OCI-LY1 (cell line): ENCODE measurements at regions not wholly inside any gene's neighbourhood (a gene's known extent, or its start where the extent isn't known, plus 50 kb on each side); places are given as distances from the start of the nearest gene placed in this dataset.

Source experiments
- H2AFZ ChIP-seq: fragments of 200-600 bp; sonication (generic), shearing (Covaris generic); 2 replicates; pipeline ENCODE4 v1.6.0; 2014; ENCODE audit warnings: antibody characterized with exemption, mild to moderate bottlenecking, low read length
- H3F3A ChIP-seq: fragments of 200-600 bp; sonication (generic), shearing (Covaris generic); 2 replicates; pipeline ENCODE4 v1.6.0; 2014; ENCODE audit warnings: mild to moderate bottlenecking, antibody characterized with exemption, low read length, moderate library complexity; ENCODE audit not compliant: insufficient read depth
- H3K27ac ChIP-seq: fragments of 200-600 bp; sonication (generic); 2 replicates; pipeline ENCODE4 v1.5.1; 2014; ENCODE audit warnings: low read length, mixed run types, mild to moderate bottlenecking, low read depth; ENCODE audit not compliant: poor library complexity, severe bottlenecking
- H3K27me3 ChIP-seq: fragments of 200-600 bp; sonication (generic); 2 replicates; pipeline ENCODE4 v1.6.0; 2014; ENCODE audit warnings: antibody characterized with exemption, mild to moderate bottlenecking, low read length, moderate library complexity; ENCODE audit not compliant: insufficient read depth
- H3K36me3 ChIP-seq: fragments of 200-600 bp; sonication (generic); 2 replicates; pipeline ENCODE4 v1.6.1; 2014; ENCODE audit warnings: mild to moderate bottlenecking, antibody characterized with exemption, low read length, moderate library complexity, mixed read lengths; ENCODE audit not compliant: insufficient read depth
- H3K4me1 ChIP-seq: fragments of 200-600 bp; sonication (generic); 2 replicates; pipeline ENCODE4 v1.5.1; 2014; ENCODE audit warnings: mild to moderate bottlenecking, low read length, moderate library complexity; ENCODE audit not compliant: insufficient read depth, severe bottlenecking
- H3K4me2 ChIP-seq: fragments of 200-600 bp; sonication (generic), shearing (Covaris generic); 2 replicates; pipeline ENCODE4 v1.6.1; 2014; ENCODE audit warnings: low read length
- H3K4me3 ChIP-seq: fragments of 200-600 bp; sonication (generic); 2 replicates; pipeline ENCODE4 v1.5.1; 2014; ENCODE audit warnings: low read length, low read depth, mild to moderate bottlenecking, mixed read lengths; ENCODE audit not compliant: poor library complexity, severe bottlenecking
- H3K79me2 ChIP-seq: fragments of 200-600 bp; shearing (Covaris generic); 2 replicates; pipeline ENCODE4 v1.6.1; 2016; ENCODE audit warnings: mixed run types, low read length, mixed read lengths; ENCODE audit not compliant: insufficient read depth
- H3K9ac ChIP-seq: fragments of 200-600 bp; sonication (generic), shearing (Covaris generic); 2 replicates; pipeline ENCODE4 v1.6.1; 2014; ENCODE audit warnings: mild to moderate bottlenecking, low read length, mixed read lengths
- H3K9me2 ChIP-seq: fragments of 200-600 bp; sonication (generic), shearing (Covaris generic); 2 replicates; pipeline ENCODE4 v1.6.1; 2014; ENCODE audit warnings: low read depth, mild to moderate bottlenecking, low read length, mixed read lengths
- H3K9me3 ChIP-seq: fragments of 200-600 bp; shearing (Covaris generic); 2 replicates; pipeline ENCODE4 v1.6.1; 2014; ENCODE audit warnings: low read length, mixed read lengths
- H4K20me1 ChIP-seq: fragments of 200-600 bp; sonication (generic), shearing (Covaris generic); 2 replicates; pipeline ENCODE4 v1.6.0; 2016; ENCODE audit warnings: mild to moderate bottlenecking, low read length; ENCODE audit not compliant: insufficient read depth
- CTCF ChIP-seq: fragments of 200-600 bp; sonication (generic), shearing (Covaris generic); IDR thresholded peaks from 2 replicates; pipeline ENCODE4 v1.5.1; 2017; ENCODE audit warnings: mild to moderate bottlenecking, antibody characterized with exemption, low read length, moderate library complexity, mixed read lengths
- EZH2 ChIP-seq: fragments of 200-600 bp; sonication (generic), shearing (Covaris generic); IDR thresholded peaks from 2 replicates; pipeline ENCODE4 v1.8.0; 2017; ENCODE audit warnings: borderline replicate concordance, mixed run types, mild to moderate bottlenecking, antibody characterized with exemption, low read length, moderate library complexity, mixed read lengths

GRCh38 chr4:17315459-17315858, 196.4 kb downstream of the QDPR start:
- Histone ChIP-seq H3F3A (no peaks in the 10 kb centered on the region), H3K4me1 (no peaks in the 10 kb centered on the region), H3K27me3 (no peaks in the 10 kb centered on the region), H3K9me2 (no peaks in the 10 kb centered on the region), H3K4me3 (no peak overlapping the region), H3K9ac (no peak overlapping the region), H2AFZ (no peak overlapping the region), H3K79me2 (no peaks in the 10 kb centered on the region), H3K36me3 (no peaks in the 10 kb centered on the region), H4K20me1 (no peaks in the 10 kb centered on the region), H3K27ac (no peak overlapping the region), H3K9me3 (no peaks in the 10 kb centered on the region), H3K4me2 (no peak overlapping the region)
- TF ChIP-seq EZH2 (no peak), CTCF (no peak)

- Histone ChIP-seq H3K9me2 (no peaks in the 10 kb centered on the region), H3K4me1 (no peaks in the 10 kb centered on the region)
Observed at GRCh38 chr4:17313194-17313593, 198.7 kb downstream of the QDPR start.

GRCh38 chr4:17310269-17310652, 201.6 kb downstream of the QDPR start:
- no peaks in the 10 kb centered on the region for H3K27me3 ChIP-seq
- no peaks in the 10 kb centered on the region for H3K36me3 ChIP-seq
- no peaks in the 10 kb centered on the region for H3F3A ChIP-seq
- no peaks in the 10 kb centered on the region for H3K4me1 ChIP-seq
- H3K9me3 ChIP-seq: no peaks in the 10 kb centered on the region
- no peak overlapping the region for H3K9ac ChIP-seq
- H4K20me1 ChIP-seq: no peaks in the 10 kb centered on the region
- no peak overlapping the region for H3K4me3 ChIP-seq
- H3K4me2 ChIP-seq: no peak overlapping the region
- no peaks in the 10 kb centered on the region for H3K9me2 ChIP-seq
- no peak for TF ChIP-seq CTCF
- no peak for TF ChIP-seq EZH2
- no peak overlapping the region for H2AFZ ChIP-seq
- no peak overlapping the region for H3K27ac ChIP-seq
- H3K79me2 ChIP-seq: no peaks in the 10 kb centered on the region

More at GRCh38 chr4:17313194-17313593, 198.7 kb downstream of the QDPR start:
- H4K20me1 ChIP-seq: no peaks in the 10 kb centered on the region
- H3K36me3 ChIP-seq: no peaks in the 10 kb centered on the region
- no peak overlapping the region for H3K4me3 ChIP-seq
- H3K79me2 ChIP-seq: no peaks in the 10 kb centered on the region
- H3K27ac ChIP-seq: no peak overlapping the region
- H3F3A ChIP-seq: no peaks in the 10 kb centered on the region
- H3K27me3 ChIP-seq: no peaks in the 10 kb centered on the region
- H3K4me2 ChIP-seq: no peak overlapping the region
- TF ChIP-seq CTCF (no peak), EZH2 (no peak)
- H3K9ac ChIP-seq: no peak overlapping the region
- no peak overlapping the region for H2AFZ ChIP-seq
- H3K9me3 ChIP-seq: no peaks in the 10 kb centered on the region
